Dendritic cell treated with granulocyte-macrophage colony-stimulating factor and Interleukin-4, amounts not matched to agents 40 ng/mL and 50 ng/mL, for 4 days (primary cell): ENCODE measurements at regions not wholly inside any gene's neighbourhood (a gene's known extent, or its start where the extent isn't known, plus 50 kb on each side); places are given as distances from the start of the nearest gene placed in this dataset.

ENCODE experiments used
- H3K27ac Mint-ChIP-seq: one replicate; pipeline ENCODE4 v1.8.0; 2022; ENCODE audit warnings: mild to moderate bottlenecking, mixed read lengths
- H3K27me3 Mint-ChIP-seq: one replicate; pipeline ENCODE4 v1.8.0; 2022; ENCODE audit warnings: mild to moderate bottlenecking, mixed read lengths
- H3K36me3 Mint-ChIP-seq: one replicate; pipeline ENCODE4 v1.8.0; 2022; ENCODE audit warnings: low read depth, mixed read lengths
- H3K4me1 Mint-ChIP-seq: one replicate; pipeline ENCODE4 v1.8.0; 2022; ENCODE audit warnings: low read depth, mixed read lengths
- H3K4me3 Mint-ChIP-seq: one replicate; pipeline ENCODE4 v1.8.0; 2022; ENCODE audit warnings: mild to moderate bottlenecking, moderate library complexity, mixed read lengths
- H3K9me3 Mint-ChIP-seq: one replicate; pipeline ENCODE4 v1.8.0; 2022; ENCODE audit warnings: mixed read lengths
- intact Hi-C: fragments of 100-400 bp; cut with micrococcal nuclease; formaldehyde crosslinking; loops from one replicate; pipeline ENCODE4 v1.15.0; 2022

- peaks cover 13% of the 10 kb centered on the region for H3K4me1 Mint-ChIP-seq
- no peak overlapping the region for H3K27ac Mint-ChIP-seq
Measured at GRCh38 chr14:97703006-97703760, 906.0 kb downstream of the VRK1 start.

GRCh38 chr14:97704316-97704885, 907.2 kb downstream of the VRK1 start:
- Mint-ChIP-seq H3K4me3 (no peak overlapping the region), H3K27me3 (no peaks in the 10 kb centered on the region), H3K27ac (no peak overlapping the region), H3K9me3 (peaks cover 4% of the 10 kb centered on the region), H3K36me3 (no peaks in the 10 kb centered on the region), H3K4me1 (peaks cover 13% of the 10 kb centered on the region)
- intact Hi-C loops, result no loop called here

More at GRCh38 chr14:97703006-97703760, 906.0 kb downstream of the VRK1 start:
- H3K36me3 Mint-ChIP-seq, result no peaks in the 10 kb centered on the region
- H3K9me3 Mint-ChIP-seq, result peaks cover 15% of the 10 kb centered on the region
- no peak overlapping the region for H3K4me3 Mint-ChIP-seq
- no peaks in the 10 kb centered on the region for H3K27me3 Mint-ChIP-seq
- intact Hi-C loops, result no loop called here

GRCh38 chr14:97705107-97705506, 907.9 kb downstream of the VRK1 start:
- no peak overlapping the region for H3K27ac Mint-ChIP-seq
- H3K27me3 Mint-ChIP-seq, result no peaks in the 10 kb centered on the region
- H3K36me3 Mint-ChIP-seq, result no peaks in the 10 kb centered on the region
- no peaks in the 10 kb centered on the region for H3K9me3 Mint-ChIP-seq
- H3K4me3 Mint-ChIP-seq, result no peak overlapping the region
- intact Hi-C loops, result no loop called here
- H3K4me1 Mint-ChIP-seq, result peaks cover 13% of the 10 kb centered on the region

DNA sequence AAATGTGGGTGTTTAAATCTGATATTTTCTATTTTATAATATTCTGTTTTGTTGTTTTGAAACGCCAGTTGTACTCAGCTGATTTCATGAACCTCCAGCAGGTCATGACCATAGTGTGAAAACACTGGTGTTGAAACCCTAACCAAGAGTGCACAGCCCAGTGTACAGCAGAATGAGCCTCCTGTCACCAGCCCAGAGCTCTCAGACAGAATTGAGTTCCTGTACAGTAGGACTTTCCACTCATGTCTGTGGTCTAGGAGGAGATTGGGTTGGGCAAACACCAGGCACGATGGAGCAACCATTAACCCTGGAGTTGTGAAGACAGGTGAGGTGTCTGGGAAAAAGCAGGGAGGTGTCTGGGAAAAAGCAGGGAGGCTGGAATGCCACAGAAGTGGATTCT, 908.8 kb downstream of the VRK1 start:
- intact Hi-C loops, result no loop called here
- no peak overlapping the region for H3K4me3 Mint-ChIP-seq
- no peak overlapping the region for H3K27ac Mint-ChIP-seq
- no peaks in the 10 kb centered on the region for H3K27me3 Mint-ChIP-seq
- H3K4me1 Mint-ChIP-seq, result peaks cover 13% of the 10 kb centered on the region
- no peaks in the 10 kb centered on the region for H3K36me3 Mint-ChIP-seq
- H3K9me3 Mint-ChIP-seq, result no peaks in the 10 kb centered on the region

GRCh38 chr14:97706819-97707218, 909.6 kb downstream of the VRK1 start:
- Mint-ChIP-seq H3K27ac (no peak overlapping the region), H3K4me1 (peaks cover 13% of the 10 kb centered on the region), H3K9me3 (no peaks in the 10 kb centered on the region), H3K27me3 (no peaks in the 10 kb centered on the region), H3K36me3 (no peaks in the 10 kb centered on the region), H3K4me3 (no peak overlapping the region)
- intact Hi-C loops, result no loop called here

DNA sequence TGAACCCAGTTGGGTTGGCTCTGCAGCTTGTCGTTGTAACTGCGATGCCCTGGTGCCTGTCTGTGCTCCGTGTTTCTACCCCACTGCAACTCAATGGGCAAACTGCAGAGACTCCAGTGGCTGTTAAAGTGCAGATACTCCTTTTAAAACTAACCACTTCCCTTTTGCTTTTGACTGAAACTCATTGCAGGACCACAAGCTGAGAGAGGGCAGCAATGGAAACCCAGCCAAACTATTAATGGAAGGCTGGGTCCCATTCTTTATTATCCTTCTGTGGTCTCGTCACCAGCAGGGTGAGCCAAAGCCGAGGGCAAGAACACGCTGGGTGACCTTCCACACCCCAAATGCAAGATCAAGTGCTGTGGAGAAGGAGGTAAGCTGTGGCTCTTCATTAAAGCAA, 910.4 kb downstream of the VRK1 start:
- Mint-ChIP-seq H3K4me1 (peaks cover 13% of the 10 kb centered on the region), H3K36me3 (no peaks in the 10 kb centered on the region), H3K4me3 (no peak overlapping the region), H3K9me3 (no peaks in the 10 kb centered on the region), H3K27me3 (no peaks in the 10 kb centered on the region), H3K27ac (no peak overlapping the region)
- intact Hi-C loops, result no loop called here

GRCh38 chr14:97709552-97709951, 912.4 kb downstream of the VRK1 start:
- H3K27ac Mint-ChIP-seq, result no peak overlapping the region
- no peaks in the 10 kb centered on the region for H3K9me3 Mint-ChIP-seq
- H3K36me3 Mint-ChIP-seq, result no peaks in the 10 kb centered on the region
- no peak overlapping the region for H3K4me3 Mint-ChIP-seq
- peaks cover 13% of the 10 kb centered on the region for H3K4me1 Mint-ChIP-seq
- intact Hi-C loops, result no loop called here
- H3K27me3 Mint-ChIP-seq, result no peaks in the 10 kb centered on the region

DNA sequence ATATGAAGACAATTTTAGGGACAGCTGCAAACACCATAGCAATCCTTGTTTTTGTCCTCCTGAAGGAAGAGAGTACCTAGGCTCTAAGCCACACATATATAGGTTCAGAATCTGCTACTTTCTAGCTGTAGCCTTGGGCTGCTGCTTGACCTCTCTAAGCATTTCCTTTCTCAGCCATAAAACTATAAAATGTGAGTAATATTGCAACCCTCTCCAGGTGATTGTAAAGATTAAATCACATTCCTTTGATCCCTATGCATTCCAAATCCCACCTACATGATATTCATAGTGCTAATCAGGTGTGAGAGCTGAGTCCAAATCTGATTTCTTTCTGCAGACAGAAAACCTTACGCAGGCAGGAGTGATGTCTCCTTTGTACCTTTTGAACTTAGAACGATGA, 913.5 kb downstream of the VRK1 start:
- Mint-ChIP-seq H3K4me1 (peaks cover 13% of the 10 kb centered on the region), H3K27ac (no peak overlapping the region), H3K9me3 (no peaks in the 10 kb centered on the region), H3K27me3 (no peaks in the 10 kb centered on the region), H3K4me3 (no peak overlapping the region), H3K36me3 (no peaks in the 10 kb centered on the region)
- intact Hi-C loops, result no loop called here

DNA sequence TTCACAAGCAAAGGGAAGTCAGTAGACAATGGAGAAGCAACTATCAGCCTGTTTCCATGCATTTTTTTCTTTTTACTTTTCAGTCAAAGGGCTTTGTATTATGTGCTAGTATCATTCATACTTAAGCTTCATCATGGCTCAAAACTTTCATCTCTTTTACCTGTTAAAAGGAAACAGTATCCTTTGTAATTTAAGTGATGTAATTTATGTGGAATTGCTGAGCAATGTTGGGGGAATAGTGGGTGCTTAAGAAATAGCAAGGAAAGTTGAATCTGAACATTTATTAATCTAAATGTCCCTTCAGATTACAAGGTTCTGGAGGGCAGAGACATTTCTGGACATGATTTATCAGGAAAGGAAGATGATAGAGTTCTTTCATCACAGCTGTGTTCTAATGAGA, 915.3 kb downstream of the VRK1 start:
- no peak overlapping the region for H3K4me3 Mint-ChIP-seq
- intact Hi-C loops, result no loop called here
- no peaks in the 10 kb centered on the region for H3K9me3 Mint-ChIP-seq
- no peaks in the 10 kb centered on the region for H3K36me3 Mint-ChIP-seq
- no peaks in the 10 kb centered on the region for H3K4me1 Mint-ChIP-seq
- H3K27ac Mint-ChIP-seq, result no peak overlapping the region
- no peaks in the 10 kb centered on the region for H3K27me3 Mint-ChIP-seq

GRCh38 chr14:97713023-97713422, 915.8 kb downstream of the VRK1 start:
- Mint-ChIP-seq H3K4me3 (no peak overlapping the region), H3K27me3 (no peaks in the 10 kb centered on the region), H3K36me3 (no peaks in the 10 kb centered on the region), H3K27ac (no peak overlapping the region), H3K9me3 (no peaks in the 10 kb centered on the region), H3K4me1 (no peaks in the 10 kb centered on the region)
- intact Hi-C loops, result no loop called here

DNA sequence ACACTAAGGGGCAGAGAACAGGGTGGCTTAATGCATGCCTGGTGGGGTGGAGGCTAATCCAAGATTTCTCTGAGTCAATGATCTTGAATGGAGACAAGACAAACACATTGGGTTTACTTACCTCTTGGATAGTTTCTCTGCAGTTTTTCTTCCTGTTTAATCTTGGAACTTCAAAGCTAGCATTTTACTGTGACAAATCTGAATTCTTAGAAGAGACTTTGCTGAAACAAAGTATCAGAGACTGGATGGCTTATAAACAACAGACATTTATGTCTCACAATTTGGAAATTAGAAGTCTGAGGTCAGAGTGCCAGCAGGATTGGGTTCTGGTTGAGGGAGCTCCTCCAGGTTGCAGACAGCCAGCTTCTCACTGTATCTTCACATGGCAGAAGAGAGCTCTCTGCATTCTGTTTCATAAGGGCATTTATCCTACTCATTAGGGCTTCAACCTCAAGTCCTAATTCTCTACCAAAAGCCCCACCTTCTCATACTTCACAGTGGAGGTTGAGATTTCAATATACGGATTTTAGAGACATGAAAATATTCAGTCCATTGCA, 921.8 kb downstream of the VRK1 start:
- intact Hi-C loops, result no loop called here
- no peak overlapping the region for H3K27ac Mint-ChIP-seq

DNA sequence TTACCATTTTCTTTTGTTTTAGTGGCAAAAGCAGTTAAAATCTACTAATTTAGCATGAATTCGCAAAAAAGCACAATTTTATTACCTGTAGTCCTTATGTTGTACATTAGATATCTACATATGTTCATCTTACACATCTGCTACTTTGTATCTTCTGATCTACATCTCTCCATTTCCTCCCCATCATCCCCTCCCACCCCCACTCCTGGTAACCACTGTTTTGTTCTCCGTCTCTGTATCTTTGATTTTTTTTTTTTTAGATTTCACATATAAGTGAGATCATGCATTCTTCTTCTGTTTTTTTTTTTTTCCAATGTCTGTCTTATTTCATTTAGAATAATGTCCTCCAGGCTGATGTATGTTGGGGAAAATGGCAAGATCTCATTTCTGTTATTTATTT, 922.7 kb downstream of the VRK1 start:
- intact Hi-C loops, result no loop called here
- peaks cover 2% of the 10 kb centered on the region for H3K27me3 Mint-ChIP-seq
- H3K4me1 Mint-ChIP-seq, result peaks cover 12% of the 10 kb centered on the region
- H3K27ac Mint-ChIP-seq, result no peak overlapping the region
- no peaks in the 10 kb centered on the region for H3K9me3 Mint-ChIP-seq
- no peak overlapping the region for H3K4me3 Mint-ChIP-seq
- no peaks in the 10 kb centered on the region for H3K36me3 Mint-ChIP-seq

More for the DNA sequence above, 921.8 kb downstream of the VRK1 start:
- no peaks in the 10 kb centered on the region for H3K36me3 Mint-ChIP-seq
- H3K4me3 Mint-ChIP-seq, result no peak overlapping the region
- peaks cover 4% of the 10 kb centered on the region for H3K4me1 Mint-ChIP-seq
- H3K9me3 Mint-ChIP-seq, result no peaks in the 10 kb centered on the region
- H3K27me3 Mint-ChIP-seq, result peaks cover 2% of the 10 kb centered on the region

GRCh38 chr14:97723351-97723750, 926.2 kb downstream of the VRK1 start:
- H3K9me3 Mint-ChIP-seq, result no peaks in the 10 kb centered on the region
- H3K36me3 Mint-ChIP-seq, result no peaks in the 10 kb centered on the region
- H3K27me3 Mint-ChIP-seq, result peaks cover 2% of the 10 kb centered on the region
- no peak overlapping the region for H3K4me3 Mint-ChIP-seq
- H3K27ac Mint-ChIP-seq, result no peak overlapping the region
- H3K4me1 Mint-ChIP-seq, result peaks cover 12% of the 10 kb centered on the region
- intact Hi-C loops, result no loop called here

DNA sequence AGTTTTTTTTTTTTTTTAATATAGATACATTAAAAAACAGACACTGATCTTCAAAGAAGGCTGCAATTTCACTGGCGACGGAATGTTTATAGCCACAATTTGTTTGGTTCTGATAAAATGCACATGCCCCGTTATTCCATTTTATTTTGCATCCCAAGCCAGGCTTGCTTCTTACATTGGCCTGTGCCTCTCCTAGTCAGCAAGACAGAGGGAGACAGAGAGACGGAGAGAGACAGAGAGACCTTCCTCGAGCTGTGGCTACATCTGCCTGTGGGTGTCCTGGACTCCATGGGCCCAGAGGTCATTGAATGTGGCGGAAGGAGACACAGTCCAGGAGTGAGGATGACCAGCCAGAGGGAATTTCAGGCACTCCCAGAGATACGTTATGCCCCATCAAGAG, 926.6 kb downstream of the VRK1 start:
- Mint-ChIP-seq H3K27ac (no peak overlapping the region), H3K4me3 (no peak overlapping the region), H3K27me3 (peaks cover 2% of the 10 kb centered on the region), H3K4me1 (peaks cover 12% of the 10 kb centered on the region), H3K36me3 (no peaks in the 10 kb centered on the region), H3K9me3 (no peaks in the 10 kb centered on the region)
- intact Hi-C loops, result no loop called here
